ENCODE measurements at regions not wholly inside any gene's neighbourhood (a gene's known extent, or its start where the extent isn't known, plus 50 kb on each side); places are given as distances from the start of the nearest gene placed in this dataset.

GRCh38 chrX:11960031-11960430 is 178.2 kb upstream of the FRMPD4 start:
- Mint-ChIP-seq H3K9me3 (peaks cover 54 to 62% of the 10 kb centered on the region in 2 experiments), H3K27ac (no peak overlapping the region; a peak in 1 of 7 replicates), H3K27me3 (ENCODE audit: low read depth) (peaks cover 2% of the 10 kb centered on the region; the same call in 1 of the 2 replicates), H3K4me1 (peaks cover 0 to 4% of the 10 kb centered on the region in 2 experiments; a peak in 1 of 4 replicates), H3K36me3 (ENCODE audit: insufficient read depth in 1 of 3, low read depth in 3 of 3) (peaks cover 0 to 3% (median 2%) of the 10 kb centered on the region in 3 experiments; a peak in 2 of 7 replicates), H3K4me3 (no peak overlapping the region)
- Histone ChIP-seq H3K9me3 (ENCODE audit: control insufficient read depth, low read depth, low read length) (peaks cover 7% of the 10 kb centered on the region), H2BK12ac (ENCODE audit: insufficient read length, low read depth, low read length) (no peak overlapping the region), H4K5ac (ENCODE audit: insufficient read length, low read depth, low read length) (no peak overlapping the region), H2AK5ac (ENCODE audit: insufficient read length, low read length) (no peak overlapping the region), H2AFZ (ENCODE audit: low read length) (no peak overlapping the region), H4K8ac (replicated peaks; ENCODE audit: insufficient read length, low read depth, low read length) (no peak overlapping the region), H3K4me1 (ENCODE audit: insufficient read depth, low read length) (no peaks in the 10 kb centered on the region), H2BK120ac (ENCODE audit: low read depth, low read length, poor library complexity, severe bottlenecking) (no peak overlapping the region), H3K23me2 (ENCODE audit: insufficient read length, low read depth, low read length, poor library complexity, severe bottlenecking) (no peaks in the 10 kb centered on the region), H4K20me1 (ENCODE audit: control insufficient read depth, insufficient read depth, insufficient read length) (no peaks in the 10 kb centered on the region), H2BK15ac (ENCODE audit: low read depth, low read length) (no peak overlapping the region), H3K4me2 (ENCODE audit: insufficient read depth, insufficient read length, low read length) (no peak overlapping the region), H3T11ph (ENCODE audit: low read length) (no peak overlapping the region), H3K18ac (ENCODE audit: insufficient read length, low read depth, low read length) (no peak overlapping the region), H2BK20ac (ENCODE audit: low read depth, low read length, poor library complexity, severe bottlenecking) (no peak overlapping the region), H3K23ac (ENCODE audit: insufficient read length, low read depth, low read length) (no peak overlapping the region), H4K91ac (ENCODE audit: insufficient read length, low read depth, low read length) (no peak overlapping the region), H3K14ac (ENCODE audit: insufficient read depth, low read length) (no peak overlapping the region), H3K56ac (ENCODE audit: insufficient read length, low read depth, low read length) (no peak overlapping the region), H3K27me3 (ENCODE audit: insufficient read depth, low read length) (no peaks in the 10 kb centered on the region), H3K9ac (ENCODE audit: extremely low read depth, insufficient read length, low read length) (no peak overlapping the region), H3K79me2 (ENCODE audit: insufficient read depth, low read length) (no peaks in the 10 kb centered on the region), H3K79me1 (ENCODE audit: insufficient read depth, low read depth, low read length, poor library complexity, severe bottlenecking) (no peaks in the 10 kb centered on the region), H3K4ac (ENCODE audit: low read depth, low read length) (no peak overlapping the region), H3K27ac (ENCODE audit: insufficient read length, low read depth, low read length) (no peak overlapping the region), H2BK5ac (ENCODE audit: insufficient read length, low read length) (no peak overlapping the region)
- TF ChIP-seq CTCF (conservative IDR thresholded peaks at IDR 0.05), result no peak
- WGBS (ENCODE audit: extremely low coverage, insufficient read length, low lambda C conversion rate), result no CpG with 5 or more reads among the region's 4 CpGs
- DNase-seq, result no peak

All from H9 (cell line).